HG02678 (cell line): ENCODE measurements at regions not wholly inside any gene's neighbourhood (a gene's known extent, or its start where the extent isn't known, plus 50 kb on each side); places are given as distances from the start of the nearest gene placed in this dataset.
"Not testable (repeated sequence)": the region's sequence is repeated elsewhere in the genome, so short reads cannot be mapped to it uniquely, and the experiment has no call there.

Experiments used
- ATAC-seq: cut with Tn5 transposase; IDR thresholded peaks from one replicate; pipeline ENCODE4 v1.9.1; 2021; ENCODE audit warnings: mild to moderate bottlenecking, moderate library complexity; ENCODE audit not compliant: unreplicated experiment

- ATAC-seq = no peak
Measured at GRCh38 chr1:74818241-74818640, 85.3 kb downstream of the TYW3 start.

DNA sequence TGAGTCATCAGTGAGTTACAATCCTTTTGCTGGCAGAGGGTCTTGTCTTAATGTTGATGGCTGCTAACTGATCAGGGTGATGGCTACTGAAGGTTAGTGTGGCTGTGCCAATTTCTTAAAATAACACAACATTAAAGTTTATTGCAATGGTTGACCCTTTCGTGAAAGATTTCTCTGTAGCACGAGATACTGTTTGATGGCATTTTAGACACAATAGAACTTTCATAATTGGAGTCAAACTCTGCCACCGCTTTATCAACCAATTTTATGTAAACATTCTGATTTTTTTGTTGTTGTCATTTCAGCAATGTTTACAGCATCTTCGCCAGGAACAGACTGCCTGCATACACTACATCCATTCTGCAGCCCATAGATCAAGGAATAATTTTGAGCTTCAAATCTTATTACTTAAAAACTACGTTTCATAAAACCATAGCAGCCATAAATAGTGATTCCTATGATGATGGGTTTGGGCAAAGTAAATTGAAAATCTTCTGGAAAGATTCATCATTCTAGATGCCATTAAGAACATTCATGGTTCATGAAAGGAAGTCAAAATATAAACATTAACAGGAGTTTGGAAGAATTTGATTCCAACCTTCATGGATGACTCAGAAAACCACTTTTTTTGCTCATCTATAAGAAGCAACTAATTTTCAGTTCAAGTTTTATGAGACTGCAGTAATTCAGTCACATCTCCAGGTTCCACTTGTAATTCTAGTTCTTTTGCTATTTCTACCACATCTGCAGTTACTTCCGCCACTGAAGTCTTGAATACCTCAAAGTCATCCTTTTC lies 85.9 kb downstream of the TYW3 start:
- ATAC-seq = no peak

- no peak for ATAC-seq
Measured at GRCh38 chr1:74822851-74823401, 90.0 kb downstream of the TYW3 start.

DNA sequence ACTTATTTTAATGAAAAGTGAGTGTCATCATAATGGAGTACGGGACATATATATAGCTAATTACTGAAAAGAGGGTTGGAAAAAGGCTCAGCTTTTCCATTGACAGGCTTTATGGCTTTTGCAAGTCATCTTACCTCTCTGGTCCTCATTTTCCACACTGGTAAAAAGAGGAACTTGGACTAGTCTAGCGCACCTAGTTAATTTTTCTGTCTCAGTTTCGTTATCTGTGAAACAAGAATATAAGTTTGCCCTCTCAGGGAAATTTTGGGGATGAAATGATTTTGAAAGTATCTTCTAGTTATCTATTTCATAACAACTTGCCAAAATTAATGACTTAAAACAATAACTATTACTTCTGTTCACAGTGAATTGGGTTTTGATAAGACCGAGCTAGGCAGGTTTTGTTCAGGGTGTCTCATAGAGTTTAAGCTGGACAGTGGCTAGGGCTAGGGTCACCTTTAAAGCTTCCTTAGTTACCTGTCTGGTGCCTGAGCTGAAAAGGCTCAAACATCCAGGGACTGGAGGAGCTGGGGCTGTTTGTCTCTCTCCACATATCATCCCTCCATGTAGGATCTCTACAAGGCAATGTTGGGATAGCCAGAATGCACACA lies 91.7 kb downstream of the TYW3 start:
- ATAC-seq = peak; percentile 75

DNA sequence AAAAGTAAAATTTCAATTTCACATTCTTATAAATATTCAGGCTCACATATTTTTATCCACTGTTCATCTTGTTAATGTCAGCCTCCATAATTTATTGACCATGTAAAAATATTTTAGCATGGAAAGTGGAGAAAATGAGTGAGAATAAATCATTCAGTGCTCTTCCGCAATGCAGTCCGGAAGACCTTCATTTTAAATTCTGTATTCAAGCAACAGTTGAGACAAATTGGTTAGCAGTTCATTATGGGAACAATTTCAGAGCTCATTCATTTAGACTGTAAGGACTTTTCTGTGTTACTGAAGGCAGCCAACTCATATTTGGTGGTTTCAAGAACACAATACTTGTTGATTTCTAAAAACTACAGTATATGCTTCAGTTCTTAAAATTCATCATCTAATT lies 97.8 kb downstream of the TYW3 start:
- ATAC-seq = no peak

GRCh38 chr1:74834261-74834660 lies 101.3 kb downstream of the TYW3 start:
- no peak for ATAC-seq

DNA sequence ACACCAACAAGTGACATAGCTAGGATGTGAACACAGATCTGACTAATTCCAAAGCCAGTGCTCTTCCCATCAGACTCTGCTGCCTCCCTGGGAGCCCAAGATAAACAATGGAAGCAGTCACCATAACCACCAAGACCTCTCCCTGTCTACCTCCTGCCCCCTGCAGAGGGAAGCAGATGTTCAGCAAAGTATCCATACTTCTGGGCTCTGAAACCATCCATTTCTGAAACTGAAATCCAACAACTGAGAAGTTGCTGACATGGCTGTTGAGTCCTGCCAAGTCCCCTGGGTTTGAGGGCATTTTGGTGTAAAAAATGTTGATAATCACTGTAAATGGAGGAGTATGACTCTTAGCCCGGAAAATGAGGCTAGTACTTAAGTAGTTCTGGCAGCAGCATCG lies 102.1 kb downstream of the TYW3 start:
- ATAC-seq = no peak

DNA sequence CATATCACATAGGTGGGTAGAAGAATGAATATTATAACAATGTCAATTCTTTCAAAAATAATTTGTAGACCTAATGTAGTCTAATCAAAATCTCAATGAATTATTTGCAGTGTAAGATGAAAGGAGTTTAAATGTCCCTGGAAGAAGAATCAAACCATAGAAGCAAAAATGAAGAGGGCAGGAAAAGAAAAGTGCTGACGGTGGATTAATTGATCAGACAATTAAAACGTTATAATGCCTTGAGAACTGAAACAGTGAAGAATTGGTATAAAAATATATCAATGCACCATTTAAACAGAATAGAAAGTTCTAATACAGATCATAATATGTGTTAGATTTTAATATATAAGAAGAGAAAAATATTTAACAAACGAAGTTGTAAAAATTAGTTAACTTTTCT lies 109.8 kb downstream of the TYW3 start:
- ATAC-seq = no peak

- no peak for ATAC-seq
Measured at GRCh38 chr1:74847715-74848114, 114.8 kb downstream of the TYW3 start.

- ATAC-seq = no peak
Measured at GRCh38 chr1:74853756-74854155, 120.8 kb downstream of the TYW3 start.

DNA sequence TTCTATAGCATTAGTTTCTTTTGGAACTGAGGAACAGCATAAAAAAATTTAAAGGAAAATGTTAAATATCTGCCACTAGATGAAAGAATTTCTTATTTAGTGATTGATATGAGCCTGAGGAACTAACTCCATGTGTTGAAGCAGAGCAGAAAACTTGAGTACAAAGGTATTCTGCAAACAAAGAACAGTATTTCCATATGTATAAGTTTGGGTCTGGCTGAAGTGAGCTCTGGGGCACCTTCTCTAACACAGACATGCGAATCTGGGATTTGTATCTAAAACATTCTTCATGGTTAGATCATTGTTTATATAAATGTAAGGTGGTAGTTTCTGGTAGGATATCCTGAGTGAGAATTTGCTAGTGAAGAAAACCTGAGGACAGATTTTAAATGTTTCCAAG lies 123.2 kb downstream of the TYW3 start:
- no peak for ATAC-seq

DNA sequence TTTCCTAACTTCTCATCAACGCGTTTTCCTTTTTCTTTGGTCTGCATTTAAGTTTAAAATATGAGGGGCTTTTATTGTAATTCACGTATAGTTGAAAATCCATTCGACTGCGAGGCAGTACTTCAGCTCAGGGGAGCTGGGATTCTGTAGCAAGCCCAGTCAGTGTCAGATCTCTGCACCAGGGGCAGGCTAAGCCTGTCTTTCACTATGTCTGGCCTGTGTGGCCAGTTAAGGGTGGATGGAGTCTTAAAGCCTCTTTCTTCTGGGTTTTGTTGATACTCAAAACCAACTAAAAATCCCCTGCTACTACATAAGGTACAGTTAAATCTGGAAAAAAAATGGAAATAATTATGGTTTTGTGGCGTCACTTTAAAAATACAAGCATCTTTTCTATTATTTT lies 124.7 kb downstream of the TYW3 start:
- no peak for ATAC-seq

DNA sequence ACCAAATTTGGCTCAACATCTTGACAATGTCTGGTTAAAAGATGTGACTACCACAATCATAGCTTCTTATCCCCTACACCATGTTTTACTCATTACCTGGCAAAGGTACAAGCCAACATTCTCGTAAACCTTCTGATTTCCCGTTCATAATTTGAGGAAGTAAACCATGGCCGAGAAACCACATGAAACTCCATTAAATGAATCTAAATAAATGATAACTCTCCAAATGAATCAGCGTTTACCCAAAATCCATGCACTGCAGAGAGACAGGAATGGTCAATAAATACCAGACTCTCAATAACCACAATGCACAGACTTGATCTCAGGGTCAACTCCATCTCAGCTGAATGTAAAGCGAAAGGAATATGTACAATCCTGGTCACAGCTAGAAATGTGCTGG lies 125.2 kb downstream of the TYW3 start:
- ATAC-seq = no peak

DNA sequence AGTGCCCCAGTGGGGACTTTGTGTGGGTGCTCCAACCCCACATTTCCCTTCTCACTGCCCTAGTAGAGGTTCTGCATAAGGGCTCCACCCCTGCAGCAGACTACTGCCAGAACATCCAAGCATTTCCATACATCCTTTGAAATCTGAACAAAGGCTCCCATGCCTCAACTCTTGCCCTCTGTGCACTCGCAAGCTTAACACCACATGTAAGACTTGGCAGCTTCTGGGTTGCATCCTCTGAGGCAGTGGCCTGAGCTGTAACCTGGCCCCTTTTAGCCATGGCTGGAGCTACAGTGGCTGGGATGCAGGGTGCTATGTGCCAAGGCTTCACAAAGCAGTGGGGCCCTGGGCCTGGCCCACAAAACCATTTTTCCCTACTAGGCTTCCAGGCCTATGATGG lies 128.9 kb downstream of the TYW3 start:
- no peak for ATAC-seq

GRCh38 chr1:74869702-74870101 lies 136.8 kb downstream of the TYW3 start:
- ATAC-seq = no peak

- not testable (repeated sequence) for ATAC-seq
Measured at GRCh38 chr1:74877366-74877765, 144.4 kb downstream of the TYW3 start.

DNA sequence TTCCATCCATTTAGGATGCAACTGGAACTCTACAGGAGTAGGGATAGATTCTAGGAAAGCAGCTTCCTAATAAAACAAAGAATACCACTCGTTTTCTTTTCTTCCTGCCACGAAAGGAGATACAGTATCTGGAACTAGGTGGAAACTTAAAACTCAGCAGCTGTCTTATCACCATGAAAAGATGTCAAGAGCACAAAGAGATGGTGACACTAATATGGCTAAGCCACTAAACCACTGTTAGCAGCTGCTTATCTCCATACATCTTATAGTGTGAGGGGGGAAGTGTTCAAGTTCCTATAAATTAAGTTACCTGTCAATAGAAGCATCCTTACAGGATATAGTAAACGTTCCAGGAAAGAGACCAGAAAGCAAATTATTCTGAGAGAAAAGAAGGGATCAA lies 162.5 kb downstream of the TYW3 start:
- no peak for ATAC-seq

DNA sequence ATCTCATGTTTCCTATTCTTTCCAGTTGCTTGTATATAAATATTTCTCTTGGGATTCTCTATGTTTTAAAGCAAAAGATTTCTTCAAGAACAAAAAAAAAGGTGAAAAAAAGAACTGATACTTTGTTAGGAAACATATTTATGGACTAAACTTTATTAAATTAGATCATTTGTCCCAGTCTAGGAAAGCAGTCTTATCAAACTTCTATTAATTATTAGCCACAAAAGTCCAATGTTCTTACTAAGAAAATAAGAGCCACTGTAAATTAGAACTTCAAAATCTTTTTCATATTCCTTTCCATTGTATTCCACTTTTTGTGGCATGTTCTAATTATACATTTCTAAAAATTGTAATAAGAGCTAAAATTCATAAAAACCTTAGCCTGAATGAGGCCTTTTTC lies 175.2 kb downstream of the TYW3 start:
- ATAC-seq = no peak

DNA sequence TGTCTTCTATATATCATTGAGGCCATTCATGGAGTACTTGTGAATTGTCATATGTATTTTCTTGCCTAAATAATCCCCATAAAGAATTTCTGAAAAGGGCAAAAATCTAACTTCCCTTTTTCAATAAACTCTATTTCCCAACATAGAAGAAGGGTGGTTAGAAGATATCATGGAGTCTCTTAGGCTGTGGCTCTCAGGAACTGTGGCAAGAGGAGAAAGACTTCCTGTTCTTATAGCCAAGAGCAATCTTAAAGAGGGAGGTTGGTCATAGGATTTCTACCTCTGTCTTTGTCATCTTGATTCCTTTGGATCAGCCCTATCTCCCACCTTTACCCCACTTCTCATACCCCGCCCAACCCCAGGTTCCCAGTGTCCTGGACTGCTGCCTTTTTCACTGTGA lies 175.8 kb downstream of the TYW3 start:
- ATAC-seq = no peak

DNA sequence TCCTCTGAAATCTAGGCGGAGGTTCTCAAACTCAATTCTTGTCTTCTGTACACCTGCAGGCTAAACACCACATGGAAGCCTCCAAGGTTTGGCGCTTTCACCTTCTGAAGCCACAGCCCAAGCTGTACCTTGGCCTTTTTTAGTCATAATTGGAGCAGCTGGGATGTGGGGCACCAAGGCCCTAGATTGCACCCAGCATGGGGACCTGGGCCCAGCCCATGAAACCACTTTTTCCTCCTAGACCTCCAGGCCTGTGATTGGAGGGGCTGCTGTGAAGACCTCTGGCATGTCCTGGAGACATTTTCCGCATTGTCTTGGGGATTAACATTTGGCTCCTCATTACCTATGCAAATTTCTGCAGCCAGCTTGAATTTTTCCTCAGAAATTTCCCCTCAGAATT lies 181.0 kb downstream of the TYW3 start:
- ATAC-seq = no peak

DNA sequence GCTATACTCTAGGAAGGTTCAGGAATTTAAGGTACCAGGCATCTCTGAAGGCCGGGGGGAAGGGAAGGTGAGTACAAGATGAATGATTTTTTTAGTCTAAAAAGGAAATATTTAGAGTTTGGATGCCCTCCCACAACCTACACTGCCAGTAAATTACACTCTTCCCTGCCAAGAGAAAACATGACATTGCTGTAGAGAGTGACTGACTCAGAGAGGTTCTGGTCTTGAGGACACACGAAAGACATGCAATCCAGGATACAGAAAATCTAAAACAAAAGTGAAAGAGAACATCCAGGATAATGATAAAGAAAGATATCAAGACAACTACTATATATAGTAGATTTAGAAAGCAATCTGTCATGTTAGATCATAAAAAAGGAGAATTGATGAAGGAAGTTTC lies 200.5 kb downstream of the TYW3 start:
- no peak for ATAC-seq

DNA sequence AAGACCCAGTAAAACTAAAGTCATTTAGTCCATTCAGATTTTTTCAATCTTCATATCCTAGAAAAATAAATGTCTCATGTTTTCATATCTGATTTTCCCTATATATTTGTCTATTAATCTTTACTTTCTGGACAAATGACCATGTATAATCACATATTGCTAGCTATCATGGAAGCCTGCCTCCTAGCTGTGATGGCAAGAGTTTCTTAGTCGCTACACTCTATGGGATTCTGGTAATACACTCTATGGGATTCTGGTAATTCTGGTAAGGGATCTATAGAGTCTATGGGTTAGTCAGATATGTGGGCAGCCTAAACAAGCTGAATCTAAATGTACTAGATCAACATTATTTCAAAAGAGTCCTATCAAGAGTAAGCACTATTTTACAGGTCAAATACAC lies 198.7 kb upstream of the LHX8 start:
- no peak for ATAC-seq

GRCh38 chr1:74937176-74937575 lies 197.0 kb upstream of the LHX8 start:
- ATAC-seq = no peak
